ENCODE measurements at regions not wholly inside any gene's neighbourhood (a gene's known extent, or its start where the extent isn't known, plus 50 kb on each side); places are given as distances from the start of the nearest gene placed in this dataset.

DNA sequence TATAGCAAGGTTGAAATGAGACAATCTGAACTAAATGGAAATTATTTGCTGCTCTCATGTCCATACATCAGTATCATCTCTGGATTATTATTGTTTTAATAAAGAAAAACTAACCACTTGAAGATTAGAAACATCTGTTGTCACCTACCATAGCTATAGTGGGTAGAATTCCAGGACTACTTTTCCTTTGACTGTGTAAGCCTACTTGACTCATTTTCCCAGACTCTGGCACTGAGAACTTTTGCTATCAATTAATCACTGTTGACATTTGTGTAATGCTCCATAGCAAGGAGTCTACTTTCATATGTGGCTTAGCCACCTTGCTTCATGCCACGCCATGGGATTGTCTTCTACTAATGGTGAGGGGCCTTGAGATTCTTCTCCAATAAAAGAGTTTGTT lies 59.9 kb upstream of the ARRDC3 start:
- DNase-seq = no peak

- DNase-seq = no peak
Observed at GRCh38 chr5:91441082-91441481, 58.0 kb upstream of the ARRDC3 start.

- no peak for DNase-seq
Observed at GRCh38 chr5:91438871-91439270, 55.8 kb upstream of the ARRDC3 start.

GRCh38 chr5:91436241-91436640 lies 53.1 kb upstream of the ARRDC3 start:
- DNase-seq = no peak

- no peak for DNase-seq
Observed at GRCh38 chr5:91434348-91434747, 51.2 kb upstream of the ARRDC3 start.

- no peak for DNase-seq
Observed at GRCh38 chr5:91433861-91434260, 50.7 kb upstream of the ARRDC3 start.
